Activated naive CD4-positive, alpha-beta T cell treated with anti-CD3 and anti-CD28 coated beads, Interleukin-2, amount 50 U/mL, for 24 hours (primary cell): ENCODE measurements at regions not wholly inside any gene's neighbourhood (a gene's known extent, or its start where the extent isn't known, plus 50 kb on each side); places are given as distances from the start of the nearest gene placed in this dataset.
"Not testable (repeated sequence)": the region's sequence is repeated elsewhere in the genome, so short reads cannot be mapped to it uniquely, and the experiment has no call there.

Source experiments
- H3K27ac Mint-ChIP-seq: one replicate; pipeline ENCODE4 v1.8.0; 2021; ENCODE audit warnings: mild to moderate bottlenecking, mixed read lengths
- H3K27me3 Mint-ChIP-seq: one replicate; pipeline ENCODE4 v1.8.0; 2021; ENCODE audit warnings: mixed read lengths
- H3K36me3 Mint-ChIP-seq: one replicate; pipeline ENCODE4 v1.8.0; 2021; ENCODE audit warnings: mixed read lengths
- H3K4me1 Mint-ChIP-seq: one replicate; pipeline ENCODE4 v1.8.0; 2021; ENCODE audit warnings: mixed read lengths
- H3K4me3 Mint-ChIP-seq: one replicate; pipeline ENCODE4 v1.8.0; 2021; ENCODE audit warnings: mild to moderate bottlenecking, mixed read lengths
- H3K9me3 Mint-ChIP-seq: one replicate; pipeline ENCODE4 v1.8.0; 2021; ENCODE audit warnings: mixed read lengths

DNA sequence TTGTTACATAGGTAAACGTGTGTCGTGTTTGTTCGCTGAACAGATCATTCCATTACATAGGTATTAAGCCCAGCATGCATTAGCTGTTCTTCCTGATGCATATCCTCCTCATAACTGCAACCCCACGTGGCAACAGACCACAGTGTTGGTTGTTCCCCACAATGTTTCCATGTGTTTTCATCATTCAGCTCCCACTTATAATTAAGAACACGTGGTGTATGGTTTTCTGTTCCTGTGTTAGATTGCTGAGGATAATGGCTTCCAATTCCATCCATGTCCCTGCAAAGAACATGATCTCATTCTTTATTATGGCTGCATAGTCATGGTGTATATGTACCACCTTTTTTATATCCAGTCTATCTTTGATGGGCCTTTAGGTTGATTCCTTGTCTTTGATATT lies 1071.1 kb downstream of the SLC16A7 start:
- H3K4me3 Mint-ChIP-seq, result no peak overlapping the region
- peaks cover 19% of the 10 kb centered on the region for H3K9me3 Mint-ChIP-seq
- H3K27ac Mint-ChIP-seq, result no peak overlapping the region
- no peaks in the 10 kb centered on the region for H3K36me3 Mint-ChIP-seq
- no peaks in the 10 kb centered on the region for H3K27me3 Mint-ChIP-seq
- no peaks in the 10 kb centered on the region for H3K4me1 Mint-ChIP-seq

GRCh38 chr12:60672949-60673348 lies 1077.1 kb downstream of the SLC16A7 start:
- no peak overlapping the region for H3K4me3 Mint-ChIP-seq
- no peaks in the 10 kb centered on the region for H3K36me3 Mint-ChIP-seq
- H3K27me3 Mint-ChIP-seq, result no peaks in the 10 kb centered on the region
- H3K27ac Mint-ChIP-seq, result no peak overlapping the region
- no peaks in the 10 kb centered on the region for H3K4me1 Mint-ChIP-seq
- peaks cover 19% of the 10 kb centered on the region for H3K9me3 Mint-ChIP-seq

- H3K27me3 Mint-ChIP-seq, result no peaks in the 10 kb centered on the region
These were observed 1089.3 kb downstream of the SLC16A7 start for GRCh38 chr12:60684988-60685655.

GRCh38 chr12:60689137-60689536 lies 1093.3 kb downstream of the SLC16A7 start:
- Mint-ChIP-seq H3K27ac (no peak overlapping the region), H3K4me3 (no peak overlapping the region), H3K9me3 (no peaks in the 10 kb centered on the region), H3K27me3 (no peaks in the 10 kb centered on the region), H3K36me3 (no peaks in the 10 kb centered on the region), H3K4me1 (no peaks in the 10 kb centered on the region)

More at GRCh38 chr12:60684988-60685655, 1089.3 kb downstream of the SLC16A7 start:
- no peak overlapping the region for H3K4me3 Mint-ChIP-seq
- no peak overlapping the region for H3K27ac Mint-ChIP-seq
- H3K4me1 Mint-ChIP-seq, result no peaks in the 10 kb centered on the region
- H3K9me3 Mint-ChIP-seq, result no peaks in the 10 kb centered on the region
- H3K36me3 Mint-ChIP-seq, result no peaks in the 10 kb centered on the region

GRCh38 chr12:60693019-60693626 lies 1097.3 kb downstream of the SLC16A7 start:
- H3K27me3 Mint-ChIP-seq, result no peaks in the 10 kb centered on the region
- H3K9me3 Mint-ChIP-seq, result no peaks in the 10 kb centered on the region
- no peaks in the 10 kb centered on the region for H3K36me3 Mint-ChIP-seq
- H3K4me3 Mint-ChIP-seq, result no peak overlapping the region
- H3K27ac Mint-ChIP-seq, result no peak overlapping the region
- H3K4me1 Mint-ChIP-seq, result no peaks in the 10 kb centered on the region

DNA sequence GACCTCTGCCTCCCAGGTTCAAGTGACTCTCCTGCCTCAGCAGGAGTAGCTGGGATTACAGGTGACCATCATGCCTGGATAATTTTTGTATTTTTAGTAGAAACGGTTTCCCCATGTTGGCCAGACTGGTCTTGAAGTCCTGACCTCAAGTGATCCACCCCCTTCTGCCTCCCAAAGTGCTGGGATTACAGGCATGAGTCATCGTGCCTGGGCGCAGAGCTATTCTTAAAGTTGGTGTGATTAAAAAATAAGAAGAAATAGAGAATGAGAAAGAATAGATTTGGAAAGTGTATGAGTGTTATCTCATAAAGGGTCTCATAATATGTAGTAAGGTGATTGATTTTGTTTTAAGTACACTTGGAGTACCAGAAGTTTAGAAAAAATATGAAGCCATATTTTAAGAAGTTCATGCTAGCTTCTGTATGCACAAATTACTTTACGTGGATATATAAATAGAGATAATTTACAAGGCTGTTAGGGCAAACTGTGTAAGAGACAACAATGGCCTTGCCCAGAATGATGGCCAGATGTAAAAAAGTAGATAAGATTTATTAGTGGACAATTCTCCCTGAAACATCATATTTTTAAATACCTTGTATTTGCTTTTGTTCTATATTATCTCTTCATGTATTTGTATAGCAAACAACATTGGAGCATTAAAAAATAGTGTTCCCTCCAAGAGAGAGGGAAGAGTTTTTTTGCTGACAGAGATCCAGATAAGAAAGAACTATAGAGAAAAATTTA lies 1108.5 kb downstream of the SLC16A7 start:
- Mint-ChIP-seq H3K4me1 (no peaks in the 10 kb centered on the region), H3K9me3 (peaks cover 9% of the 10 kb centered on the region), H3K27me3 (no peaks in the 10 kb centered on the region), H3K4me3 (no peak overlapping the region), H3K27ac (no peak overlapping the region), H3K36me3 (no peaks in the 10 kb centered on the region)

DNA sequence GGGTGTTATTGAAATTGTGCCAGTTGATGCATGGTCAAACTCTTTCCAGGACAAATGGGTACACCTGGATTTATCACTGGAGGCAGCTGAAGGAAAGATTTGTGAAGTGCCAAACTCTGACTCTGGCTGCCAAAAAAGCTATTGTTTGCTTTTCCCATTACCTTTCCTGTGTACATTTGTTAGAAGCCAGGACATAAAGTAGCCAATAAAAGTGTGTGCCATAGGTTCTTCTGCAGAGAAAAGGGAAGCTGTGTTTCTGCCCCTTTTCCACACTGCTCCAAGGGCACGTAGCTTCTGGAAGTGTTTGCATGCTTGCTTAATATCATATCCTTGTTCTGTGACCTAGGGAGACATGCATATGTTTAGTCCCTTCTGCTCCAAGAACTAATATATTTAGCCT lies 1114.4 kb downstream of the SLC16A7 start:
- Mint-ChIP-seq H3K9me3 (peaks cover 16% of the 10 kb centered on the region), H3K4me1 (no peaks in the 10 kb centered on the region), H3K36me3 (no peaks in the 10 kb centered on the region), H3K27ac (no peak overlapping the region), H3K27me3 (no peaks in the 10 kb centered on the region), H3K4me3 (no peak overlapping the region)

DNA sequence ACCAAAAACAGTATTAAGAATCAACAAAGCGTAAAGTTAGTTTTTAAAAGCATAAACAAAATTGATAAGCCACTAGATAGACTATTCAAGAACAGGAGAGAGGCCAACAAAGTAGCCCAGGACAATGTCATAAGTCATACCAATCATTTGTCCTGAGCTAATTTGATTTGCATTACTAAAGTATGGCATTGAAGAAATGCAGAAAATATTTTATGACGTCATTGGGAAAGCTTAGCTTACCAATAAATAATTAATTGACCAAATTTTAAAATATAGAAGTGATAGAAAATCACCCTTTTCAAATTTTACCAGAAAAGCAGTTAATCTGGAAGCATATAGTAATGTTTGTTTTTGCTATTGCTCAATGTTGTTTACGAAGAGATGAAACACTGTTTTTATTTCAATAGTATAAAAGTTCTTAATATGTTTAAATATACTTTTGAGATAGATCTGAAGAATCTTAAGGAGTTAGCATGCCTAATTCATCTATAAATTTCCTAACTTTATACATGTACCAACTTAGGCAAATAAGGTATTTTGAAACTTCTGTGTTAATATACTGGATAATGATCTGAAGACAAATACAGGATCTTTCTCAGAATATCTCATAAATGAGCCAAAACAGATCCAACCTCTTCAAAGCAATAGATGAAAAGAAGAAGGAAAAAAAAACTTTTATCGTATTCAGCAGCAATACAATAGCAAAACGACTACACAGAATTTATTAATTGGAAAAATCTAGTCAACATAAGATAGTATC lies 1118.5 kb downstream of the SLC16A7 start:
- Mint-ChIP-seq H3K4me3 (no peak overlapping the region), H3K4me1 (no peaks in the 10 kb centered on the region), H3K27me3 (no peaks in the 10 kb centered on the region), H3K9me3 (peaks cover 7% of the 10 kb centered on the region), H3K36me3 (no peaks in the 10 kb centered on the region), H3K27ac (no peak overlapping the region)

- Mint-ChIP-seq H3K4me1 (no peaks in the 10 kb centered on the region), H3K36me3 (no peaks in the 10 kb centered on the region), H3K27ac (no peak overlapping the region), H3K4me3 (no peak overlapping the region), H3K27me3 (no peaks in the 10 kb centered on the region), H3K9me3 (no peaks in the 10 kb centered on the region)
These were observed 1128.6 kb downstream of the SLC16A7 start for GRCh38 chr12:60724475-60724874.

GRCh38 chr12:60724984-60725383 lies 1129.2 kb downstream of the SLC16A7 start:
- no peaks in the 10 kb centered on the region for H3K27me3 Mint-ChIP-seq
- no peak overlapping the region for H3K27ac Mint-ChIP-seq
- H3K4me1 Mint-ChIP-seq, result no peaks in the 10 kb centered on the region
- H3K4me3 Mint-ChIP-seq, result no peak overlapping the region
- no peaks in the 10 kb centered on the region for H3K36me3 Mint-ChIP-seq
- no peaks in the 10 kb centered on the region for H3K9me3 Mint-ChIP-seq

GRCh38 chr12:60752589-60752988 lies 1156.8 kb downstream of the SLC16A7 start:
- Mint-ChIP-seq H3K4me1 (no peaks in the 10 kb centered on the region), H3K4me3 (no peak overlapping the region), H3K27me3 (no peaks in the 10 kb centered on the region), H3K36me3 (no peaks in the 10 kb centered on the region), H3K9me3 (no peaks in the 10 kb centered on the region), H3K27ac (no peak overlapping the region)

DNA sequence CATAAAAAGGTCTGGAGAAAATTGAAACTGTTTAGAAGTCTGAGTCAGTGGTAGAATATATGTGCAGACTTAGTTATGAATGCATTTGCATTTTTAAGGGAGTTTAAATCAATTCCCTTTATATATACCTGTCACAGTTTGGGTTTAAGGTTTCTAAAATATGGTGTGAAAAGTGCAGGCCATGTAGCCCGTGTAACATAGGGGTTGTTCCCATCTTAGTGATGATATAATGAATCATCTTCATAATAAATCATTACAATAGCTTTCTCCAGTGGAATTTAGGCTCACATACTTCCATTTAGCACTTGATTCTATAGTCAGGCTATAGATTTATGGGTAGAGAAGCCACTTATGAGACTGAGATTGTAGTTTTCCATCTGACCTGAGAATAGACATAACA lies 1162.4 kb downstream of the SLC16A7 start:
- Mint-ChIP-seq H3K4me3 (no peak overlapping the region), H3K27me3 (no peaks in the 10 kb centered on the region), H3K4me1 (no peaks in the 10 kb centered on the region), H3K27ac (no peak overlapping the region), H3K9me3 (no peaks in the 10 kb centered on the region), H3K36me3 (no peaks in the 10 kb centered on the region)

- H3K27me3 Mint-ChIP-seq, result no peaks in the 10 kb centered on the region
These were observed 1165.1 kb downstream of the SLC16A7 start for GRCh38 chr12:60760965-60761364.

GRCh38 chr12:60801166-60801565 lies 1205.3 kb downstream of the SLC16A7 start:
- not testable (repeated sequence) for H3K4me3 Mint-ChIP-seq, H3K9me3 Mint-ChIP-seq, H3K27ac Mint-ChIP-seq, H3K27me3 Mint-ChIP-seq, H3K36me3 Mint-ChIP-seq, H3K4me1 Mint-ChIP-seq

More at GRCh38 chr12:60760965-60761364, 1165.1 kb downstream of the SLC16A7 start:
- Mint-ChIP-seq H3K4me1 (no peaks in the 10 kb centered on the region), H3K9me3 (no peaks in the 10 kb centered on the region), H3K27ac (no peak overlapping the region), H3K36me3 (no peaks in the 10 kb centered on the region), H3K4me3 (no peak overlapping the region)

DNA sequence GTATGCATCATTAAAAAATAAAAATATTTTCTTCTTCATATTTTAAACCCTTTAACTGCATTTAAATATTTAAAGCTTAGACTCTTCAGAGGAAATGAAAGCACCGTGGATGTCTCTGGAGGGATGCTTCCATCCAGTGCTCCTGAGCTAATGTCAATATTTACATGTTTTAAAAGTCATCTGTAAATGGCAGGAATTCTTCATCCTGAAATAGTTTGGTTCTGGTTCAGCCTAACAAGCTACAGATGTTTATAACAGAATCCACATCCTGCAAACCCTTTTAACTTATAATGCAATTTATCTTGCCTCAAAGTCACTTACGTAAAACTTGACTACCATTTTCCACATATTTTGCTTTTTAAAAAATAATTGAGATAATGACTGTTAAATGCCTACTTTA lies 1207.3 kb downstream of the SLC16A7 start:
- H3K4me3 Mint-ChIP-seq, result no peak overlapping the region
- no peaks in the 10 kb centered on the region for H3K27me3 Mint-ChIP-seq
- no peaks in the 10 kb centered on the region for H3K36me3 Mint-ChIP-seq
- peaks cover 12% of the 10 kb centered on the region for H3K9me3 Mint-ChIP-seq
- no peaks in the 10 kb centered on the region for H3K4me1 Mint-ChIP-seq
- H3K27ac Mint-ChIP-seq, result no peak overlapping the region

- Mint-ChIP-seq H3K4me3 (no peak overlapping the region), H3K4me1 (no peaks in the 10 kb centered on the region), H3K27me3 (no peaks in the 10 kb centered on the region), H3K36me3 (no peaks in the 10 kb centered on the region), H3K27ac (no peak overlapping the region), H3K9me3 (peaks cover 12% of the 10 kb centered on the region)
These were observed 1209.5 kb downstream of the SLC16A7 start for GRCh38 chr12:60805364-60805763.
